ENCODE measurements at regions not wholly inside any gene's neighbourhood (a gene's known extent, or its start where the extent isn't known, plus 50 kb on each side); places are given as distances from the start of the nearest gene placed in this dataset.

DNA sequence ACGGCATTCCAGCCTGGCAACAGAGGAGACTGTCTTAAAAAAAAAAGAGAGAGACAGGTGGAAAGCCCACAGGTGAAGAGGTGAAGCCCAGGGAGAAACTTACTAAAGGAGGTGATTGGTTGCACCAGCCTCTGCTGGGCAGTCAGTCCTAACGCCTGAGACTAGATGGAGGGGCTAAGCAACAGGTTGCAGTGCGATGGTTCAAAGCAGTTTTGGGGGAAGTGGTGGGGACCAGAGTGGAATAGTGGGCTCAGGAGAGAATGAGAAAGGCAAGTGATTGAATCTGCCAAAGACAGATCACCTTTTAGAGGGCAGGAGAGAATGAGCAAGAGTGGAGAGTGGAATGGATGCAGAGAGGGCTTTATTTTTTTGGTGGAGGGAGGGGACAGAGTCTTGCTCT is 100.0 kb upstream of the KCTD7 start:
- no peak for TF ChIP-seq REST (IDR thresholded peaks at IDR 0.05; ENCODE audit: insufficient read depth in 1 of 2, low read depth in 2 of 2, low read length in 2 of 2)
- no peak for TF ChIP-seq POLR2AphosphoS5 (IDR thresholded peaks at IDR 0.05; ENCODE audit: low read depth, low read length)
- TF ChIP-seq TAF1 (IDR thresholded peaks at IDR 0.05; ENCODE audit: borderline replicate concordance, insufficient read depth, low read length) = no peak
- no peak for TF ChIP-seq SIN3A (IDR thresholded peaks at IDR 0.05; ENCODE audit: borderline replicate concordance, insufficient read depth, low read length)
